GM10266 (cell line): ENCODE measurements at regions not wholly inside any gene's neighbourhood (a gene's known extent, or its start where the extent isn't known, plus 50 kb on each side); places are given as distances from the start of the nearest gene placed in this dataset.
A peak's percentile ranks its signal among the peaks of the same experiment; 100 is the strongest.

Experiments used
- DNase-seq: peaks from one replicate; pipeline ENCODE4 v3.0.0; 2012; ENCODE audit errors: extremely low spot score
- CTCF ChIP-seq: IDR thresholded peaks from 2 replicates; pipeline ENCODE4 v1.5.1; 2012; ENCODE audit warnings: mild to moderate bottlenecking, low read depth; ENCODE audit not compliant: control insufficient read depth, insufficient read depth; ENCODE audit errors: missing control alignments

DNA sequence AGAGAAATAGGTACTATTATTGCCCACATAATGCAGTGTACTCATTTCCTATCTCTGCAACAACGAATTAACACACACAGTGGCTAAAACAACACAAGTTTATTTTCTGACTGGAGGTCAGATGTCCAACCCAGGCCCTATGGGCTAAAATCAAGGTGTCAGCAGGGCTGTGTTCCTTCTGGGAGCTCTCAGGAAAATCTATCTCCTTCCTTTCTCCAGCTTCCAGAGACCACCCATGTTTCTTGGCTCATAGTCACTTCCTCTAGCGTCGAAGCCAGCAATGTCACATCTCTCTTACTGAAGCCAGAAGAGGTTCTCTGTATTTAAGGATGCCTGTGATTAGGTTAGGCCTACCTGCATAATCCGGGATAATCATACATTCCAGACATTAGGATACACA, 60.9 kb upstream of the TOP1 start:
- TF ChIP-seq CTCF: no peak
- DNase-seq: no peak

- DNase-seq: peak; percentile 70
- TF ChIP-seq CTCF: peak; percentile 94
Measured at GRCh38 chr20:40968816-40969562, 59.6 kb upstream of the TOP1 start.

- no peak for TF ChIP-seq CTCF
- DNase-seq: no peak
Measured at GRCh38 chr20:40970218-40970617, 58.4 kb upstream of the TOP1 start.

DNA sequence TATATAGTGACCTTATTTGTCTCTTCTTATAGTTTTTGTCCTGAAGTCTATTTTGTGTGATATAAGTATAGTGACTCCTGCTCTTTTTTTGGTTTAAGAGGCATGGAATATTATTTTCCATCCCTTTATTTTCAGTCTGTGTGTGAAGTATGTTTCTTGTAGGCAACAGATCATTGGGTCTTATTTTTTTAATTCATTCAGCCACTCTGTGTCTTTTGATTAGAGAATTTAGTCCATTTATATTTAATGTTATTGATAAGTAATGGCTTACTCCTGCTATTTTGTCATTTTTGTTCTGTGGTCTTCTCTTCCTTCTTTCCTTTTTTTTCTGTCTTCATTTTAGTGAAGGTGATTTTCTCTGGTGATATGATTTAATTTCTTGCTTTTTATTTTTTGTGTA, 51.4 kb upstream of the TOP1 start:
- TF ChIP-seq CTCF: no peak
- DNase-seq: no peak

DNA sequence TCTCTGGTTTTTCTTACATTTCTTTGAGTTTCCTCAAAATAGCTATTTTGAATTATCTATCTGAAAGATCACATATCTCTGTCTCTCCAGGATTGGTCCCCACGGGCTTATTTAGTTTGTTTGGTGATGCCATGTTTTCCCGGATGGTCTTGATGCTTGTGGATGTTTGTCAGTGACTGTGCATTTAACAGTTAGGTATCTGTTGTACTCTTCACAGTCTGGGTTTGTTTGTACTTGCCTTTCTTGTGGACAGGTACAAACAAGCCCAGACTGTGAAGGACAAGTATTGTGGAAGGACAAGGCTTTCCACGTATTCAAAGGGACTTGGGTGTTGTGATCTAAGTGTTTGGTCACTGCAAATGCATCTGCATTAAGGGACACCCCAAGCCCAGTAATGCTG, 49.9 kb upstream of the TOP1 start:
- DNase-seq: no peak
- TF ChIP-seq CTCF: no peak
